ENCODE measurements at regions not wholly inside any gene's neighbourhood (a gene's known extent, or its start where the extent isn't known, plus 50 kb on each side); places are given as distances from the start of the nearest gene placed in this dataset.

- TF ChIP-seq PATZ1 (CRISPR knock-in tag; IDR thresholded peaks at IDR 0.05; ENCODE audit: borderline replicate concordance) (no peak), CREB5 (CRISPR knock-in tag; IDR thresholded peaks at IDR 0.05; ENCODE audit: low read depth) (no peak), ZNF565 (CRISPR knock-in tag; conservative IDR thresholded peaks at IDR 0.05; ENCODE audit: low read depth) (no peak), CSRNP3 (CRISPR knock-in tag; IDR thresholded peaks at IDR 0.05) (no peak), TCF4 (CRISPR knock-in tag; IDR thresholded peaks at IDR 0.05; ENCODE audit: borderline replicate concordance) (no peak), GLIS3 (CRISPR knock-in tag; IDR thresholded peaks at IDR 0.05) (no peak), ZC3H10 (CRISPR knock-in tag; IDR thresholded peaks at IDR 0.05) (no peak), ZFP3 (CRISPR knock-in tag; IDR thresholded peaks at IDR 0.05) (no peak), ZFP30 (CRISPR knock-in tag; IDR thresholded peaks at IDR 0.05) (no peak), OSR1 (CRISPR knock-in tag; IDR thresholded peaks at IDR 0.05) (no peak), ISL1 (CRISPR knock-in tag; IDR thresholded peaks at IDR 0.05) (no peak), ZNF70 (CRISPR knock-in tag; IDR thresholded peaks at IDR 0.05) (no peak), PPARA (CRISPR knock-in tag; IDR thresholded peaks at IDR 0.05; ENCODE audit: borderline replicate concordance) (no peak), BACH2 (CRISPR knock-in tag; IDR thresholded peaks at IDR 0.05; ENCODE audit: borderline replicate concordance) (no peak), TOX (CRISPR knock-in tag; IDR thresholded peaks at IDR 0.05; ENCODE audit: borderline replicate concordance) (no peak)
- ATAC-seq: no peak
Observed at GRCh38 chr20:12936020-12936419, 72.8 kb upstream of the SPTLC3 start.

- no peak for ATAC-seq
Observed at GRCh38 chr20:12936524-12936923, 72.2 kb upstream of the SPTLC3 start.

More at GRCh38 chr20:12936524-12936923, 72.2 kb upstream of the SPTLC3 start:
- TF ChIP-seq PATZ1 (CRISPR knock-in tag; IDR thresholded peaks at IDR 0.05; ENCODE audit: borderline replicate concordance) (no peak), OSR1 (CRISPR knock-in tag; IDR thresholded peaks at IDR 0.05) (no peak), TSHZ2 (CRISPR knock-in tag; IDR thresholded peaks at IDR 0.05) (no peak), ZNF70 (CRISPR knock-in tag; IDR thresholded peaks at IDR 0.05) (no peak), CREB5 (CRISPR knock-in tag; IDR thresholded peaks at IDR 0.05; ENCODE audit: low read depth) (no peak), ZC3H10 (CRISPR knock-in tag; IDR thresholded peaks at IDR 0.05) (no peak), ZNF8 (CRISPR knock-in tag; IDR thresholded peaks at IDR 0.05) (no peak), BACH2 (CRISPR knock-in tag; IDR thresholded peaks at IDR 0.05; ENCODE audit: borderline replicate concordance) (no peak), CSRNP3 (CRISPR knock-in tag; IDR thresholded peaks at IDR 0.05) (no peak), TCF4 (CRISPR knock-in tag; IDR thresholded peaks at IDR 0.05; ENCODE audit: borderline replicate concordance) (no peak), TOX (CRISPR knock-in tag; IDR thresholded peaks at IDR 0.05; ENCODE audit: borderline replicate concordance) (no peak), SNAI2 (CRISPR knock-in tag; IDR thresholded peaks at IDR 0.05) (no peak), ARNTL (CRISPR knock-in tag; IDR thresholded peaks at IDR 0.05; ENCODE audit: borderline replicate concordance, low read depth) (no peak), PPARA (CRISPR knock-in tag; IDR thresholded peaks at IDR 0.05; ENCODE audit: borderline replicate concordance) (no peak), ZFP30 (CRISPR knock-in tag; IDR thresholded peaks at IDR 0.05) (no peak), POU6F1 (CRISPR knock-in tag; IDR thresholded peaks at IDR 0.05; ENCODE audit: borderline replicate concordance, low read depth) (no peak), GLIS3 (CRISPR knock-in tag; IDR thresholded peaks at IDR 0.05) (no peak)
